ENCODE measurements at regions not wholly inside any gene's neighbourhood (a gene's known extent, or its start where the extent isn't known, plus 50 kb on each side); places are given as distances from the start of the nearest gene placed in this dataset.

DNA sequence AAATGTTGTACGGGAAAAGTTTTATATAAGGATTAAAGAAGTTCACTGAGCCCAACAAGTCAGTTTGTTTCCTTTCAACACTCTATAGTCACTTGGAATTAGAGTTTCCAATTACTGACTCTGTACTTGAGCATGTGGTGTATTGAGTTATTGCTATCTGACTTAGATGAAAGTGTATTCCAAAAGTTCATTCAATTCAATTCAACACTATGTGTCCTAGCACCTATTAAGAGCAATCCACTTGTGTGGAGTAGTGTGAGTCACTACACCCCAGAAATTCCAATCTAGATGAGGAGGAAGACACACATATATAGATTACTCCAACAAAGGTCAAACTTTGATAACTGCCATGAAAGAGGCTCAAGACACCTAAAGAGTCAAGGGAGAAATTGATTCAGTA, 98.2 kb upstream of the SLCO6A1 start:
- no peak for TF ChIP-seq POLR2A (IDR thresholded peaks at IDR 0.05)
- TF ChIP-seq, protein P1, sequence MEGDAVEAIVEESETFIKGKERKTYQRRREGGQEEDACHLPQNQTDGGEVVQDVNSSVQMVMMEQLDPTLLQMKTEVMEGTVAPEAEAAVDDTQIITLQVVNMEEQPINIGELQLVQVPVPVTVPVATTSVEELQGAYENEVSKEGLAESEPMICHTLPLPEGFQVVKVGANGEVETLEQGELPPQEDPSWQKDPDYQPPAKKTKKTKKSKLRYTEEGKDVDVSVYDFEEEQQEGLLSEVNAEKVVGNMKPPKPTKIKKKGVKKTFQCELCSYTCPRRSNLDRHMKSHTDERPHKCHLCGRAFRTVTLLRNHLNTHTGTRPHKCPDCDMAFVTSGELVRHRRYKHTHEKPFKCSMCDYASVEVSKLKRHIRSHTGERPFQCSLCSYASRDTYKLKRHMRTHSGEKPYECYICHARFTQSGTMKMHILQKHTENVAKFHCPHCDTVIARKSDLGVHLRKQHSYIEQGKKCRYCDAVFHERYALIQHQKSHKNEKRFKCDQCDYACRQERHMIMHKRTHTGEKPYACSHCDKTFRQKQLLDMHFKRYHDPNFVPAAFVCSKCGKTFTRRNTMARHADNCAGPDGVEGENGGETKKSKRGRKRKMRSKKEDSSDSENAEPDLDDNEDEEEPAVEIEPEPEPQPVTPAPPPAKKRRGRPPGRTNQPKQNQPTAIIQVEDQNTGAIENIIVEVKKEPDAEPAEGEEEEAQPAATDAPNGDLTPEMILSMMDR (IDR thresholded peaks at IDR 0.05) = no peak
